PC-3 (cell line): ENCODE measurements at regions not wholly inside any gene's neighbourhood (a gene's known extent, or its start where the extent isn't known, plus 50 kb on each side); places are given as distances from the start of the nearest gene placed in this dataset.
A peak's percentile ranks its signal among the peaks of the same experiment; 100 is the strongest.

Experiments used
- ATAC-seq: fragments of 200-7000 bp; cut with Tn5 transposase; 2 replicates; pipeline ENCODE4 v1.9.1; 2020; ENCODE audit warnings: mild to moderate bottlenecking, moderate library complexity
- BruUV-seq: library from RNA; stranded (reverse); fragments of 400-500 nt; replicated peaks from 2 replicates; lab custom pipeline; 2021; lab: Mats Ljungman, UMichigan
- CTCF ChIA-PET: fragments of 300-600 bp; sonication (Branson Sonifier 250); formaldehyde crosslinking; loops from one replicate; lab custom pipeline; 2022; ENCODE audit warnings: antibody characterized with exemption; lab: Charles Lee
- POLR2A ChIA-PET: fragments of 300-600 bp; sonication (Branson Sonifier 250); formaldehyde crosslinking; loops from one replicate; lab custom pipeline; 2022; ENCODE audit warnings: antibody characterized with exemption; ENCODE audit not compliant: unreplicated experiment; lab: Charles Lee
- DNase-seq: peaks from one replicate; pipeline ENCODE4 v3.0.0-alpha.2; 2015
- H2AFZ ChIP-seq: fragments of 300-600 bp; sonication (generic); 2 replicates; pipeline ENCODE4 v1.6.0; 2016; ENCODE audit warnings: antibody characterized with exemption, low read length
- H3F3A ChIP-seq: fragments of 300-600 bp; sonication (generic); one replicate; pipeline ENCODE4 v1.6.0; 2017; ENCODE audit warnings: antibody characterized with exemption, low read length, control low read depth, mild to moderate bottlenecking; ENCODE audit not compliant: unreplicated experiment
- H3K27ac ChIP-seq: fragments of 300-600 bp; sonication (generic); 2 replicates; pipeline ENCODE4 v1.5.1; 2016; ENCODE audit warnings: mild to moderate bottlenecking, low read length
- H3K27me3 ChIP-seq: fragments of 300-600 bp; sonication (generic); 2 replicates; pipeline ENCODE4 v1.6.1; 2016; ENCODE audit warnings: low read length, mixed read lengths
- H3K36me3 ChIP-seq: fragments of 300-600 bp; sonication (generic); 2 replicates; pipeline ENCODE4 v1.6.1; 2016; ENCODE audit warnings: low read depth, mixed run types, low read length, mixed read lengths
- H3K4me1 ChIP-seq: fragments of 300-600 bp; sonication (generic); 2 replicates; pipeline ENCODE4 v1.5.1; 2016; ENCODE audit warnings: low read length; ENCODE audit not compliant: insufficient read depth
- H3K4me2 ChIP-seq: fragments of 300-600 bp; sonication (generic); 2 replicates; pipeline ENCODE4 v1.6.0; 2016; ENCODE audit warnings: low read length
- H3K4me3 ChIP-seq: fragments of 300-600 bp; sonication (generic); 2 replicates; pipeline ENCODE4 v1.5.1; 2016; ENCODE audit warnings: mild to moderate bottlenecking, low read length, mixed read lengths
- H3K79me2 ChIP-seq: fragments of 300-600 bp; sonication (generic); 2 replicates; pipeline ENCODE4 v1.6.1; 2017; ENCODE audit warnings: low read length, mixed read lengths
- H3K9ac ChIP-seq: fragments of 300-600 bp; sonication (generic); 2 replicates; pipeline ENCODE4 v1.6.0; 2016; ENCODE audit warnings: mild to moderate bottlenecking, low read length
- H3K9me2 ChIP-seq: fragments of 300-600 bp; sonication (generic); replicated peaks from 2 replicates; pipeline ENCODE4 v1.6.1; 2016; ENCODE audit warnings: mixed run types, low read length, mixed read lengths
- H3K9me3 ChIP-seq: fragments of 300-600 bp; sonication (generic); 2 replicates; pipeline ENCODE4 v1.6.1; 2016; ENCODE audit warnings: low read length, mixed read lengths
- H4K20me1 ChIP-seq: fragments of 300-600 bp; sonication (generic); 2 replicates; pipeline ENCODE4 v1.6.1; 2016; ENCODE audit warnings: low read length, mixed read lengths
- CTCF ChIP-seq: fragments of 300-600 bp; sonication (generic); conservative IDR thresholded peaks from 2 replicates; pipeline ENCODE4 v1.5.1; 2017; ENCODE audit warnings: antibody characterized with exemption, low read depth, mild to moderate bottlenecking, low read length
- EZH2 ChIP-seq: fragments of 300-600 bp; sonication (generic); IDR thresholded peaks from one replicate; pipeline ENCODE4 v1.6.1; 2017; ENCODE audit warnings: antibody characterized with exemption, mild to moderate bottlenecking, low read length; ENCODE audit not compliant: unreplicated experiment
- EZH2phosphoT487 ChIP-seq: fragments of 300-600 bp; sonication (generic); IDR thresholded peaks from 2 replicates; pipeline ENCODE4 v1.6.1; 2018; ENCODE audit warnings: mild to moderate bottlenecking, antibody characterized with exemption, low read length, borderline replicate concordance
- intact Hi-C: fragments of 100-400 bp; cut with micrococcal nuclease; formaldehyde crosslinking; loops from 2 replicates; pipeline ENCODE4 v1.9.0; 2023

DNA sequence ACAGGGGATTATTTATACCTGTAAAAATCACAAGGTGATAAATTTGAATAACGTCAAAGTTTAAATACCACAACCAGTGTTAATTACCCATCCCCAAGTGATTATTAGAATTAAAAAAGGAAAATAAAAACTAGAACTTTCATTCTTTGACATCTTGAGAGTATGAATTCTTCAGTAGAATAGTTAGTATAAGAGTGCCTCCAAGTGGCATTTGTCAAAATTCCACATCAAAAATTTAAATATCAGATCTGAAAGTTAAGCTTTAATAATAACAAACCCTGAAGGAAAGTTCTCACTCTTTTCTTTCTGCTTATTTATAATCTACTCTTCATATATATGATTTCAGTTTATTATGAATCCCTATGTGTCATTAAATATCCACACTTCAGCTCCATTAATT lies 273.7 kb upstream of the KYNU start:
- DNase-seq (peak; percentile 59), ATAC-seq (no peak)
- H3K27ac ChIP-seq: no peak overlapping the region
- no TSS peak for BruUV-seq
- H3K9ac ChIP-seq: no peak overlapping the region
- H3K79me2 ChIP-seq: no peaks in the 10 kb centered on the region
- H3F3A ChIP-seq: no peaks in the 10 kb centered on the region
- no peaks in the 10 kb centered on the region for H3K9me2 ChIP-seq
- no peaks in the 10 kb centered on the region for H3K27me3 ChIP-seq
- H4K20me1 ChIP-seq: no peaks in the 10 kb centered on the region
- CTCF ChIA-PET: no interaction called here
- H3K4me1 ChIP-seq: peaks cover 26% of the 10 kb centered on the region
- no peaks in the 10 kb centered on the region for H3K9me3 ChIP-seq
- TF ChIP-seq CTCF: peak; percentile 71
- no peak for TF ChIP-seq EZH2phosphoT487
- H3K4me2 ChIP-seq: no peak overlapping the region
- POLR2A ChIA-PET: no interaction called here
- H2AFZ ChIP-seq: no peak overlapping the region
- H3K36me3 ChIP-seq: no peaks in the 10 kb centered on the region
- intact Hi-C loops: loop anchor here (1.0 to 10.0 kb wide), 3 partner anchors 37 to 689 kb away; no protein-coding TSS in a partner anchor
- H3K4me3 ChIP-seq: no peak overlapping the region

DNA sequence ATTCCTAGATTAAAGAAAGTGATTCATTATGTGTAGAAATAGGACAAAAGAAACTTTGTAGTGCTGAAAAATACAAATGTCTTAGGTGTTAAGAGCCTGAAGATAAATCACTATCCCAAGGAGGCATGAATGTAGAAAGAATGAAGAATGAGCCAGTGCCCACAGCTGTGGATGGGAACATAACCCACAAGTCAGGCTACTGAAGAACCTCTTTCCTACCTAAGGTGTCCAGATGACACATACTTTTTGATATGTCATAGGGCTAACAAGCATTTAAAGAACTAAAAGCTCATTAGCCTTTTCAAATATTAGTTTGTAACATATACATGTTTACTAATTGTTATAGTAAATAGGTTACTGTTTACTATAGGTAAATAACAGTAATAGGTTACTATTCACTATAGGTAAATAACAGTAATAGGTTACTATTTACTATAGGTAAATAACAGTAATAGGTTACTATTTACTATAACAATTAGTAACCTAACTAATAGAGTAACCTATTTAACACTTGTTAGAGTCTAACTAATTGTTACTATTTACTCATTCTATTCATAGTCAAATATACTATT lies 275.0 kb upstream of the KYNU start:
- Histone ChIP-seq H3K4me1 (peaks cover 30% of the 10 kb centered on the region), H3K9me2 (no peaks in the 10 kb centered on the region), H3K4me3 (no peak overlapping the region), H4K20me1 (no peaks in the 10 kb centered on the region), H3K9ac (no peak overlapping the region), H3K27me3 (no peaks in the 10 kb centered on the region), H3K79me2 (no peaks in the 10 kb centered on the region), H3K9me3 (no peaks in the 10 kb centered on the region), H3F3A (no peaks in the 10 kb centered on the region), H3K27ac (no peak overlapping the region), H3K4me2 (no peak overlapping the region), H3K36me3 (no peaks in the 10 kb centered on the region), H2AFZ (no peak overlapping the region)
- CTCF ChIA-PET: no interaction called here
- POLR2A ChIA-PET: no interaction called here
- ATAC-seq: no peak
- intact Hi-C loops: loop anchor here (10.0 kb wide), 1 partner anchor 688 kb away; no protein-coding TSS in a partner anchor
- TF ChIP-seq CTCF (no peak), EZH2phosphoT487 (no peak), EZH2 (no peak)
- BruUV-seq: no TSS peak
- DNase-seq: no peak

DNA sequence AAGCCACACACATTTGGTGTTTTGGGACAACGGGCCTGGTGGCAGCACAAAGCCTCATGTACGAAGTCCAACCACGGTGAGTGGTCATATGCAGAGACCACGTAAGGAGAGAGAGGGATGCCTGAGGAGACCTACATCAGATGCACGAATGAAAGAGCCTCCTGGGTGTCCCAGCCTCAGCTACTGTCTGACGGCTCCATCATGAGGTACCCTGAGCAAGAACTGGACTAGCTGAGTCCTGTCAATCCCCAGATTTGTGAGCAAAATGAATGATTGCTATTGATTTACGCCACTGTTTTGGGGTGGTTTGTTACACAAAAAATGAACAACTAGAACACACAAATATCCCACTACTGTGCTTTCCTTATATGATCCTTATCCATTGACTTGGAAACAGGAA lies 275.7 kb upstream of the KYNU start:
- ChIA-PET POLR2A (no interaction called here), CTCF (no interaction called here)
- Histone ChIP-seq H3K4me1 (peaks cover 36% of the 10 kb centered on the region), H3K9me2 (no peaks in the 10 kb centered on the region), H2AFZ (no peak overlapping the region), H3K9me3 (no peaks in the 10 kb centered on the region), H3K27ac (no peak overlapping the region), H3K27me3 (no peaks in the 10 kb centered on the region), H3K36me3 (no peaks in the 10 kb centered on the region), H3F3A (no peaks in the 10 kb centered on the region), H3K4me3 (no peak overlapping the region), H3K9ac (no peak overlapping the region), H4K20me1 (no peaks in the 10 kb centered on the region), H3K4me2 (no peak overlapping the region), H3K79me2 (no peaks in the 10 kb centered on the region)
- ATAC-seq (no peak), DNase-seq (no peak)
- BruUV-seq: no TSS peak
- TF ChIP-seq EZH2 (no peak), CTCF (no peak), EZH2phosphoT487 (no peak)
- intact Hi-C loops: loop anchor here (10.0 kb wide), 1 partner anchor 687 kb away; no protein-coding TSS in a partner anchor
